WTC11 (cell line): ENCODE measurements at regions not wholly inside any gene's neighbourhood (a gene's known extent, or its start where the extent isn't known, plus 50 kb on each side); places are given as distances from the start of the nearest gene placed in this dataset.

ENCODE experiments used
- ATAC-seq: fragments of 200-7000 bp; cut with Tn5 transposase; 2 replicates; pipeline ENCODE4 v1.10.0; 2021; ENCODE audit warnings: mild to moderate bottlenecking, moderate library complexity
- CTCF ChIA-PET: fragments of 300-600 bp; sonication (Branson Sonifier 250); formaldehyde crosslinking; loops from one replicate; lab custom pipeline; 2021; ENCODE audit warnings: antibody characterized with exemption; lab: Charles Lee
- POLR2A ChIA-PET: fragments of 350-600 bp; sonication (Branson Sonifier 250); formaldehyde crosslinking; loops from one replicate; lab custom pipeline; 2021; ENCODE audit warnings: antibody characterized with exemption; lab: Charles Lee
- DNase-seq: peaks from one replicate; pipeline ENCODE4 v3.0.0; 2021; ENCODE audit warnings: low spot score
- H3K27ac Mint-ChIP-seq: 2 replicates; pipeline ENCODE4 v1.8.0; 2021; ENCODE audit warnings: mixed read lengths
- H3K27me3 Mint-ChIP-seq: 2 replicates; pipeline ENCODE4 v1.8.0; 2021; ENCODE audit warnings: low read depth, mild to moderate bottlenecking, moderate library complexity, mixed read lengths
- H3K36me3 Mint-ChIP-seq: 2 replicates; pipeline ENCODE4 v1.8.0; 2021; ENCODE audit warnings: mixed read lengths
- H3K4me1 Mint-ChIP-seq: 2 replicates; pipeline ENCODE4 v1.8.0; 2022; ENCODE audit warnings: mixed read lengths
- H3K4me3 Mint-ChIP-seq: 2 replicates; pipeline ENCODE4 v1.8.0; 2021; ENCODE audit warnings: mild to moderate bottlenecking, moderate library complexity, mixed read lengths
- H3K9me3 Mint-ChIP-seq: 2 replicates; pipeline ENCODE4 v1.8.0; 2021; ENCODE audit warnings: mixed read lengths
- ARID4B ChIP-seq: sonication (generic); formaldehyde crosslinking; IDR thresholded peaks from 2 replicates; pipeline ENCODE4 v1.8.0; 2023; ENCODE audit warnings: missing genetic modification reagents, mild to moderate bottlenecking, borderline replicate concordance
- ATF3 ChIP-seq: sonication (generic); formaldehyde crosslinking; conservative IDR thresholded peaks from 2 replicates; pipeline ENCODE4 v1.8.1; 2022; ENCODE audit warnings: mild to moderate bottlenecking, missing genetic modification reagents
- CDX4 ChIP-seq: fragments of 250-450 bp; sonication (Bioruptor Pico); IDR thresholded peaks from 2 replicates; pipeline ENCODE4 v1.9.0; 2021; ENCODE audit warnings: moderate library complexity, mild to moderate bottlenecking, inconsistent platforms, borderline replicate concordance
- E2F5 ChIP-seq: sonication (generic); formaldehyde crosslinking; IDR thresholded peaks from 2 replicates; pipeline ENCODE4 v1.8.1; 2022; ENCODE audit warnings: mild to moderate bottlenecking, moderate library complexity, missing genetic modification reagents
- EMX1 ChIP-seq: fragments of 250-450 bp; sonication (Bioruptor Pico); IDR thresholded peaks from 2 replicates; pipeline ENCODE4 v1.8.0; 2021; ENCODE audit warnings: mild to moderate bottlenecking
- GTF2I ChIP-seq: fragments of 250-450 bp; sonication (Bioruptor Pico); conservative IDR thresholded peaks from 2 replicates; pipeline ENCODE4 v1.4.0; 2021; ENCODE audit warnings: mild to moderate bottlenecking
- HMGXB4 ChIP-seq: sonication (generic); formaldehyde crosslinking; IDR thresholded peaks from 2 replicates; pipeline ENCODE4 v1.8.1; 2023; ENCODE audit warnings: mild to moderate bottlenecking, moderate library complexity, missing genetic modification reagents
- IRF1 ChIP-seq: sonication (generic); formaldehyde crosslinking; IDR thresholded peaks from 2 replicates; pipeline ENCODE4 v1.8.0; 2023; ENCODE audit warnings: missing genetic modification reagents
- MLX ChIP-seq: sonication (generic); formaldehyde crosslinking; IDR thresholded peaks from 2 replicates; pipeline ENCODE4 v1.8.1; 2023; ENCODE audit warnings: mild to moderate bottlenecking, missing genetic modification reagents, moderate library complexity
- TCF7 ChIP-seq: sonication (generic); formaldehyde crosslinking; IDR thresholded peaks from 2 replicates; pipeline ENCODE4 v1.8.0; 2022; ENCODE audit warnings: mild to moderate bottlenecking, low read depth, missing genetic modification reagents, moderate library complexity
- TEAD1 ChIP-seq: sonication (generic); formaldehyde crosslinking; IDR thresholded peaks from 2 replicates; pipeline ENCODE4 v1.8.0; 2022; ENCODE audit warnings: mild to moderate bottlenecking, missing genetic modification reagents
- ZNF512 ChIP-seq: sonication (generic); formaldehyde crosslinking; IDR thresholded peaks from 2 replicates; pipeline ENCODE4 v1.8.1; 2022; ENCODE audit warnings: missing genetic modification reagents, borderline replicate concordance
- ZNF532 ChIP-seq: fragments of 250-450 bp; sonication (Bioruptor Pico); IDR thresholded peaks from 2 replicates; pipeline ENCODE4 v1.9.0; 2021; ENCODE audit warnings: mild to moderate bottlenecking, borderline replicate concordance

GRCh38 chr3:103791786-103792515, 1357.1 kb downstream of the ZPLD1 start:
- ChIA-PET CTCF (interaction anchor here (0.7 kb wide), 1 partner anchor 311 kb away, joined by 3 read pairs; no protein-coding TSS in a partner anchor), POLR2A (no interaction called here)
- ATAC-seq = no peak
- Mint-ChIP-seq H3K27me3 (no peaks in the 10 kb centered on the region), H3K27ac (no peak overlapping the region), H3K36me3 (no peaks in the 10 kb centered on the region), H3K9me3 (no peaks in the 10 kb centered on the region), H3K4me3 (no peak overlapping the region)
- DNase-seq = no peak
- TF ChIP-seq EMX1 (CRISPR knock-in tag) = no peak
- TF ChIP-seq GTF2I (CRISPR knock-in tag) = no peak
- TF ChIP-seq MLX = no peak
- TF ChIP-seq ZNF512 = no peak
- TF ChIP-seq TCF7 (CRISPR knock-in tag) = no peak
- TF ChIP-seq ARID4B (CRISPR knock-in tag) = no peak
- TF ChIP-seq IRF1 (CRISPR knock-in tag) = no peak
- TF ChIP-seq TEAD1 = no peak
- TF ChIP-seq E2F5 (CRISPR knock-in tag) = no peak
- TF ChIP-seq HMGXB4 = no peak
- TF ChIP-seq ATF3 (CRISPR knock-in tag) = no peak
- no peak for TF ChIP-seq CDX4
- no peak for TF ChIP-seq ZNF532 (CRISPR knock-in tag)
- TF ChIP-seq, all 79 proteins: peak for 0
- peaks cover 16% of the 10 kb centered on the region for H3K4me1 Mint-ChIP-seq
